ENCODE measurements at regions not wholly inside any gene's neighbourhood (a gene's known extent, or its start where the extent isn't known, plus 50 kb on each side); places are given as distances from the start of the nearest gene placed in this dataset.

DNA sequence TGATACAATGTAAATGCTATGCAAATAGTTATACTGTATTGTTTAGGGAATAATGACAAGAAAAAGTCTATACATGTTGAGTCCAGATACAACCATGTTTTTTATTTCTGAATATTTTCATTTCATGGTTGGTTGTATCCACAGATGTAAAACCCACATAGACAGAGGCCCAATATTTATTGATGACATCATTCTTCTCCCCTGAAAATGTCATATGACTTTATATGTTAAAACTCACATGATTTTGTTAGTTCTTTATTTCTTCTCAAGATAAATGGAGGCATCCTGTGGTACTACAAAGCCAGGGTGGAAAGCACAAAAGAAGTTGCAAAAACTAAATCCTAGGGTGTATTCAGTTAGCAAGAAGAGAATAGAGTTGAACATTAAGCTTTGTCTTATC, 149.3 kb upstream of the GLRA2 start:
- ChIA-PET CTCF (no interaction called here), POLR2A (no interaction called here)
- no peaks in the 10 kb centered on the region for H3K9me3 Mint-ChIP-seq (ENCODE audit: low read depth)
- no peak for ATAC-seq
- no peaks in the 10 kb centered on the region for H3K36me3 Mint-ChIP-seq (ENCODE audit: low read depth)
- no peak for DNase-seq
- H3K4me1 Mint-ChIP-seq, result no peaks in the 10 kb centered on the region
- H3K27me3 Mint-ChIP-seq, result no peaks in the 10 kb centered on the region
- no peak overlapping the region for H3K4me3 Mint-ChIP-seq
- no peak overlapping the region for H3K27ac Mint-ChIP-seq
- intact Hi-C loops (cut with DNase I, micrococcal nuclease), result no loop called here

DNA sequence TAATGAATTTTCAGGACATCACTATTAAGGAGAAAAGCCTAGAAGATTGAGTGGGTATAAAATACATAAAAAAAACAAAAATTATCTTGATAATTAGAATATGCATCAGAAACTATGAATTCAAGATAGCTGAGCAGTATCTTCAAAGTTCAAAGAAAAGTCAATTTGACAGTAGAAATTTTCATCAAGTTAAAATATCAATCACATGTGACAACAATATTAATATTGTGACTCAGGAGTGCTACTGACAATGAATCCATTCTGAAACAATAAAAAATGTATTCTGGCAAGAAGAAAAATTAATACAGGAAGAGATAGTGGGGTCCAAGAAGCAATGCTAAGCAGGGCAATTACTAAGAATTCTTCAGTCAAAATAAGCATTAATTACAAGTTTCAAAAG, 151.9 kb upstream of the GLRA2 start:
- H3K9me3 Mint-ChIP-seq (ENCODE audit: low read depth), result no peaks in the 10 kb centered on the region
- no peak for DNase-seq
- H3K36me3 Mint-ChIP-seq (ENCODE audit: low read depth), result no peaks in the 10 kb centered on the region
- intact Hi-C loops (cut with DNase I, micrococcal nuclease), result no loop called here
- H3K27ac Mint-ChIP-seq, result no peak overlapping the region
- no peak for ATAC-seq
- no peak overlapping the region for H3K4me3 Mint-ChIP-seq
- no peaks in the 10 kb centered on the region for H3K27me3 Mint-ChIP-seq
- ChIA-PET POLR2A (no interaction called here), CTCF (no interaction called here)
- H3K4me1 Mint-ChIP-seq, result no peaks in the 10 kb centered on the region

DNA sequence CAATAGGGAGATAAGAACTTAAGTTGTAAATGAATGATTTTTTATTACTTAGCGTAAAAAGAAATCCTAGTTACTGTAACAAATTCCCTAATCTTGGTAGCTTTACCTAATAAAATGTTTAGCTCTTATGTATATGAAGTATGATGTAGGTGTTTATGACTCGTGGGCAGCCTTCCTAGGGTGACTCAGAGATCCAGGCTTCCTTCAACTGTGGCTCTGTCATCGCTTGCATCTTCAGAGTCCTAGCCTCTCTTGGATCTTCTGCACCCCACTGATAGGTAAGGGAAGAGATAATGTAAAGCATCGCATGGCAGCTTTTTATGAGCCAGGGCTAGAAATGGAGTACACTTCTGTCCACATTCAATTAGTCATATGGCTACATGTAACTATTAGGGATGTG, 165.6 kb upstream of the GLRA2 start:
- intact Hi-C loops (cut with DNase I, micrococcal nuclease), result no loop called here
- ATAC-seq (no peak), DNase-seq (no peak)
- ChIA-PET CTCF (interaction anchor here (0.7 to 1.5 kb wide), 2 partner anchors 22 to 334 kb away, joined by 3 read pairs; no protein-coding TSS in a partner anchor), POLR2A (no interaction called here)
- Mint-ChIP-seq H3K27me3 (no peaks in the 10 kb centered on the region), H3K27ac (no peak overlapping the region), H3K4me1 (no peaks in the 10 kb centered on the region), H3K4me3 (no peak overlapping the region), H3K9me3 (ENCODE audit: low read depth) (no peaks in the 10 kb centered on the region), H3K36me3 (ENCODE audit: low read depth) (no peaks in the 10 kb centered on the region)

DNA sequence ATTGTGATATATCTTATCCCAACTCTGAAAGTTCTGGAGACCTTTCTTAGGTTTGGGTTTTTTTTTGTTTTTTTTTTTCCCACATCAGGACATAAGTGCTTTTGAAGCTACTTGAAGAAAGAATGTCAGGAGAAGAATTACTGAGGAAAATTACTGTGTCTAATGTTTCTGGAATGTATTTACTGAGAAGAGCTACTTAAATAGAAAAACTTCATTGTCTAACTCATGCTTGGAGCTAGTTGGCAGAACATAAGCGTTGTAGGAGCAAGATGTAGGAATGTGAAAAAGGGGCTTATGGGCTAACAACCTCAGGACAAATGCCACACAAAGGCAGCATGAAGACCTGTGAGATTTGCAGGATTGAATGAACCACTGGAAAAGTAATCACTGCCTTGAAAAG, 166.6 kb upstream of the GLRA2 start:
- Mint-ChIP-seq H3K9me3 (ENCODE audit: low read depth) (no peaks in the 10 kb centered on the region), H3K4me3 (no peak overlapping the region), H3K36me3 (ENCODE audit: low read depth) (no peaks in the 10 kb centered on the region), H3K27me3 (no peaks in the 10 kb centered on the region), H3K27ac (no peak overlapping the region), H3K4me1 (no peaks in the 10 kb centered on the region)
- DNase-seq (no peak), ATAC-seq (no peak)
- ChIA-PET CTCF (interaction anchor here (1.5 kb wide), 1 partner anchor 23 kb away, joined by 3 read pairs; no protein-coding TSS in a partner anchor), POLR2A (no interaction called here)
- intact Hi-C loops (cut with DNase I, micrococcal nuclease), result no loop called here

DNA sequence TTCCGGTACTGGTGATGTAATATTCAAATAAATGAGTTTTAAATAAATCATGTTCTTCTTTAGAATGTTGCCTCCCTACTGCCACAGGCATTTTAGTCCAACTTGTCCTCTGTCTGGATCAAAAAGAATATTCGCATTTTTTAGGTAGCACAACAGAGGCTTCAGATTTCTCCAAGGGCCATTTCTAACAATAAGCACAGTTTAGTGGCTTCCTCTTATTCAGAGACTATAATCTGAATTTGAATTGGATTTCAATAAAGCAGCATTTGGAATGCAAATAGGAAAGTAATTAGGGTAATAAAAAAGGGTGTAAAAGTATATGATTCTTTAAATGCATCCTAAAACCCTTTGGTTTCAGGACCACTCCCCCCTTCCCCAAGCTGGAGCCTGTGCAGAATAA, 167.9 kb upstream of the GLRA2 start:
- CTCF ChIA-PET, result no interaction called here
- Mint-ChIP-seq H3K9me3 (ENCODE audit: low read depth) (no peaks in the 10 kb centered on the region), H3K36me3 (ENCODE audit: low read depth) (no peaks in the 10 kb centered on the region), H3K27ac (no peak overlapping the region), H3K4me3 (no peak overlapping the region), H3K4me1 (no peaks in the 10 kb centered on the region), H3K27me3 (no peaks in the 10 kb centered on the region)
- no peak for ATAC-seq
- DNase-seq, result no peak
- POLR2A ChIA-PET, result no interaction called here
- intact Hi-C loops (cut with DNase I, micrococcal nuclease), result no loop called here

DNA sequence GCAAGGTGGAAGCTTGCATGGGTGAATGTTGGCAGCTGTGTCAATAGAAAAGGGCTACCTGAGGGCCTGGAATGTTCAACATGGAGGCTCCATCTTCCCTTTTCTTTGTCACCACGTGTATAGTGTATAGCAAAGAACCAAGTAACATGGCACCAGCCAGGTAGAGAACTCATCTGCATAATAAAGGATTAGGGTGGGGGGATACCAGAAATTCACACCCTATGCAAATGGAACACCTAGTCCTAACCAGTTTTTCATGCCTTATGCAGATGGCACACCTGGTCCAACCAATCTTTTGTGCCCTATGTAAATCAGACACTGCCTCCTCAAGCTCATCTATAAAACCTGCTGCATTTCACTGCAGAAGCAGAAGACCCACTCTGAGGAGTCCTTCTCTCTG, 169.6 kb upstream of the GLRA2 start:
- Mint-ChIP-seq H3K9me3 (ENCODE audit: low read depth) (no peaks in the 10 kb centered on the region), H3K4me1 (no peaks in the 10 kb centered on the region), H3K27ac (no peak overlapping the region), H3K36me3 (ENCODE audit: low read depth) (no peaks in the 10 kb centered on the region), H3K27me3 (no peaks in the 10 kb centered on the region), H3K4me3 (no peak overlapping the region)
- DNase-seq, result no peak
- intact Hi-C loops (cut with DNase I, micrococcal nuclease), result no loop called here
- no peak for ATAC-seq
- ChIA-PET CTCF (no interaction called here), POLR2A (no interaction called here)

DNA sequence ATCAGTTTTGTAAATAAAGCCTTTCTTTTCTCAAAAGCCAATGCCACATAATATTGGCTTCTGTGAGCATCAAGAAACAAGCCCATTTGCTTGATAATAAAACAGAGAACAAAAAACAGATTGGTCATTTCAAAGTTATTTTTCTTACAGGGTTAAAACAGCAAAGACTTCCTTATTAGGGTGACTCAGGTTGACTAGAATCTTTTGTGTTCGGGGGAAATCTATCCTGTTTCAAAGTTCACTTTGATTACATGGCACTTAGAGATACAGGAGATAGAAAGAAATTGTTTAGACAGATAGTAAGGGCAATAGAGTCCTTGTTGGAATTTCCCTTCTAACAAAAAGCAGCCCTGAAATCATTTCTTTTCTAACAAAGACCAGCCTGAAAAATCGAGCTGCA, 170.0 kb upstream of the GLRA2 start:
- no peaks in the 10 kb centered on the region for H3K36me3 Mint-ChIP-seq (ENCODE audit: low read depth)
- peaks cover 3% of the 10 kb centered on the region for H3K4me1 Mint-ChIP-seq

DNA sequence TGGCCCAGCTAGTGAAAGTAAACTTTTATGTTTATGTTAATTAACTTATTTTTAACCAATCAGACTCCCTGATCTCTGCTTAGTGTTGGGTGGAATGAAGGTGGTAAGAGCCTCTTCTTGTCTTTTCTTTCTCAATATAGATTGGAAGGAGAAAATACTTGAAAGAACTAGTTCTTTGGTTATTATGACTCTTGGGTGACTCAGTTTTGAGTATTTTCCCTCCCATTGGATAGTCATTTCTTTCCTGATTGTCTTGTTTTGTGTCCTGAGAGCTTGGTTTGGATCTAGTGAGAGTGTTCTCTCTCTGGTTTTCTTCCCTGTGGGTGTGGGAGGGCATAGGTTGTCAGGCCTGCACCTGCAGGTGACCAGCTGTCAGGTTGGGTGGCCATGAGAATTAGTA, 172.0 kb upstream of the GLRA2 start:
- intact Hi-C loops (cut with DNase I, micrococcal nuclease), result no loop called here
- peaks cover 3% of the 10 kb centered on the region for H3K4me1 Mint-ChIP-seq
- H3K9me3 Mint-ChIP-seq (ENCODE audit: low read depth), result peaks cover 2% of the 10 kb centered on the region
- no peaks in the 10 kb centered on the region for H3K27me3 Mint-ChIP-seq
- H3K4me3 Mint-ChIP-seq, result no peak overlapping the region
- no peak for ATAC-seq
- ChIA-PET CTCF (no interaction called here), POLR2A (no interaction called here)
- H3K36me3 Mint-ChIP-seq (ENCODE audit: low read depth), result no peaks in the 10 kb centered on the region
- H3K27ac Mint-ChIP-seq, result no peak overlapping the region
- no peak for DNase-seq

More for the DNA sequence above, 170.0 kb upstream of the GLRA2 start:
- ChIA-PET POLR2A (no interaction called here), CTCF (no interaction called here)
- Mint-ChIP-seq H3K4me3 (no peak overlapping the region), H3K27ac (no peak overlapping the region), H3K9me3 (ENCODE audit: low read depth) (peaks cover 2% of the 10 kb centered on the region), H3K27me3 (no peaks in the 10 kb centered on the region)
- no peak for DNase-seq
- intact Hi-C loops (cut with DNase I, micrococcal nuclease), result no loop called here
- ATAC-seq, result no peak

DNA sequence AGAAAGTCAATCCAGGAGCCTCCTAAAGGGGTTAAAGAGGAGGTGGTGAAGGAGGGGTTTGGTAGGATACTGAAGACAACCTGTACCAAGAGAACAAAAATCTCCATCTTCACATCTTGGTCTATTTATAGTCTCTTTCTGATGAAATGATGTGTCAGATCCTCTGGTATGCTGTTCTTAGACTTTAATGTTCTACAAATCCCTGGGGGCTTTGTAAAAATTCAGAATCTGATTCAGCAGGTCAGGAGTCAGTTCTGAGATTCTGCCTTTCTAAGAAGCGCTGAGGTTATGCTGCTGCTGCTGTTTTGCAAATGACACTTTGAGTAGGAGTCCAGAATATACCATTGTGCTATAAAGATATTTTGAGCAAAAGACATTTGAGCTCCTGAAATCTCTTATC, 172.9 kb upstream of the GLRA2 start:
- intact Hi-C loops (cut with DNase I, micrococcal nuclease), result no loop called here
- DNase-seq (no peak), ATAC-seq (no peak)
- no peak overlapping the region for H3K27ac Mint-ChIP-seq
- H3K36me3 Mint-ChIP-seq (ENCODE audit: low read depth), result no peaks in the 10 kb centered on the region
- H3K4me3 Mint-ChIP-seq, result no peak overlapping the region
- H3K27me3 Mint-ChIP-seq, result no peaks in the 10 kb centered on the region
- peaks cover 3% of the 10 kb centered on the region for H3K4me1 Mint-ChIP-seq
- H3K9me3 Mint-ChIP-seq (ENCODE audit: low read depth), result peaks cover 2% of the 10 kb centered on the region
- CTCF ChIA-PET, result no interaction called here
- POLR2A ChIA-PET, result no interaction called here

DNA sequence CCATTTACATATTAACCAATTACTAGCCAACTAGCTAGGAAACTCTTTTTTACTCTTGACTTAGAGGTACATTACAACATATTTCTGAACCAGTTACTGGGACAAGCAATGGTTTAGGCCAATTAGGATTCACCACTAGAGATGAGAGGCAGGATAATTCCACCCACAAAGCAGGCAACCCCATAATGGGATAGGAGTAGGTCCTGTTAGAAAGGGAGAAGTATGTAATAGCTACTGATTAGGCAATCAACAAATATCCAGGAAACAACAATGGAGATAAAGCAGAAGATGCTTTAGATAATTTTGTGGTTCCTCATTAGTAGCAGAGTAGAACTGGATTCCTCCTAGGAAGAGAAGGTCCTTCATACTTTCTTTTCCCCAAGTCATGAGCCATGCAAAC, 173.8 kb upstream of the GLRA2 start:
- Mint-ChIP-seq H3K36me3 (ENCODE audit: low read depth) (no peaks in the 10 kb centered on the region), H3K4me3 (no peak overlapping the region), H3K4me1 (peaks cover 3% of the 10 kb centered on the region), H3K9me3 (ENCODE audit: low read depth) (peaks cover 2% of the 10 kb centered on the region), H3K27ac (no peak overlapping the region), H3K27me3 (no peaks in the 10 kb centered on the region)
- CTCF ChIA-PET, result interaction anchor here (0.6 kb wide), 1 partner anchor 174 kb away, joined by 6 read pairs; the partner anchor contains the start of gene GLRA2
- ATAC-seq (no peak), DNase-seq (no peak)
- POLR2A ChIA-PET, result no interaction called here
- intact Hi-C loops (cut with DNase I, micrococcal nuclease), result no loop called here

DNA sequence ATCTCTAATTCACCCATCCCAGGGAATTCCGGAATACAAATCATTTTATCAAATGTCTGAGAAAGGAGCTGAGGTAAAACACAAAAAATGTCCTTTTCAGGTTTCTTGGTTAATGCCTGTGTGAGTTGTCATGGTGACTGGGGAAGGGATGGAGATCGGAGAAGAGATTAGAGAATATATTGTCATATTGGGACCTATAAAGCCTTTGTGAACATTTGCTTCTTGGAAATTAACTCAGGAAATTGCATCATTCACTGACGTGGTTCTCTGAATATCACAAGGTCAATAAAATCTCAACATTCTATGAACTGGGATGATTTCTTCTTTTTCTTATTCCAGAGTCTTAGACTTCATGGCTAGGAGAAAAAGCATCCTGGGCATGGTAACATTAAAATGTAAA, 174.8 kb upstream of the GLRA2 start:
- Mint-ChIP-seq H3K9me3 (ENCODE audit: low read depth) (peaks cover 2% of the 10 kb centered on the region), H3K27ac (peak overlapping the region; percentile 51), H3K36me3 (ENCODE audit: low read depth) (no peaks in the 10 kb centered on the region), H3K4me1 (peaks cover 3% of the 10 kb centered on the region), H3K27me3 (no peaks in the 10 kb centered on the region), H3K4me3 (no peak overlapping the region)
- ATAC-seq (no peak), DNase-seq (no peak)
- ChIA-PET POLR2A (no interaction called here), CTCF (no interaction called here)
- intact Hi-C loops (cut with DNase I, micrococcal nuclease), result no loop called here

DNA sequence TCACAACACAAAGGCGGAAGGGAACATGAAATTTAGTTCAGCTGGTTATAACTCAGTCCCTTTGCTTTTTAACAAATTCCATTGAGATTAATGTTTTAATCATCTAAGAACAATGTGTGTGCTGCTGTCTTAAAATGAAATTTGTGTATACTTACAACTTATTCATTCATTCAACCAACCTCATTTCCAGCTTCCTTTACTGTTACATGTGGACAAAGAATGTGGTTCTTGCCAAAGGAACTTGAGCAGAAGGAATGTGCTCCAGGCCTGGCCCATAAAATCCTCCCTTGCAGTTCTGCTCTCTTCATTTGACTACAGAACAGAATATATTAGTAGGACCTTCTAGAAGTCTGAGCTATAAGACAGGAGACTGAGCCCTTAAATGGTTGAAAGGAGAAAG, 176.8 kb upstream of the GLRA2 start:
- Mint-ChIP-seq H3K36me3 (ENCODE audit: low read depth) (no peaks in the 10 kb centered on the region), H3K4me3 (no peak overlapping the region), H3K9me3 (ENCODE audit: low read depth) (peaks cover 2% of the 10 kb centered on the region), H3K4me1 (peaks cover 3% of the 10 kb centered on the region), H3K27ac (no peak overlapping the region), H3K27me3 (no peaks in the 10 kb centered on the region)
- POLR2A ChIA-PET, result no interaction called here
- CTCF ChIA-PET, result no interaction called here
- ATAC-seq (no peak), DNase-seq (no peak)
- intact Hi-C loops (cut with DNase I, micrococcal nuclease), result no loop called here

DNA sequence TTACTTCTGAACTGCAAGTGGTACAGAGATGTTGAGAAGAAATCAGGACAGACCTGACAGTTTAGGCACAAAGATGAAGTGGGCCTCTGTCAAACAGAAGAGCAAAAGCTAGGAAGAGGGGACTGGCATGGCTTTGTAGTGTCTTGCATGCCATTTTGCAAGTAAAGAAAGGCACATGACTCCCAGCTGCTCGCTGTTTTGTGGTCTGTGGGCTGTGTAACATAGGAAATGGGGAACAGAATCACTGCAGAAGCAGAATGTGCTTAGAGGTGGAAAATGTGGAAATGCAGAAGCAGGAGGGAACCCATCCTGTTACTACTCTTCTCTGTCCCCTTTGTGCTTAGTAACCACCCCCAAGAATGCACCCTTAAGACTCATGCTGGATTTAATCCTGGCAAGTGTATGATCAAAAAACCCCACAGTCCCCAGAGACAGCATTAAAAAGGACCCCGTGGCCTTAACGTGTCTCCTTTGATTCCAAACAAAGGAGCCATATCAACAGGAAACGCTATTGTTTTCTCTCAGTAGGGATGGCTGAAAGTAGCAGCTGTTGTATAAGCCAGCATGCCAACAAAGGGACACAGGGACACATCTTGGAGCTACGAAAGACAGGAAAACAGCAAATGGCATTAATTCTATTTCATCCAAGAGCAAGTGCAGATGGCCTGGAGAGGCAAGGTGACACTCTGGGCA, 177.6 kb upstream of the GLRA2 start:
- no peak overlapping the region for H3K27ac Mint-ChIP-seq

More for the DNA sequence above, 177.6 kb upstream of the GLRA2 start:
- intact Hi-C loops (cut with DNase I, micrococcal nuclease), result no loop called here
- ATAC-seq (no peak), DNase-seq (no peak)
- Mint-ChIP-seq H3K4me3 (no peak overlapping the region), H3K27me3 (no peaks in the 10 kb centered on the region), H3K9me3 (ENCODE audit: low read depth) (peaks cover 2% of the 10 kb centered on the region), H3K4me1 (peaks cover 3% of the 10 kb centered on the region), H3K36me3 (ENCODE audit: low read depth) (no peaks in the 10 kb centered on the region)
- POLR2A ChIA-PET, result no interaction called here
- CTCF ChIA-PET, result interaction anchor here (1.2 kb wide), 1 partner anchor 18 kb away, joined by 3 read pairs; no protein-coding TSS in a partner anchor
